ENCODE measurements at regions not wholly inside any gene's neighbourhood (a gene's known extent, or its start where the extent isn't known, plus 50 kb on each side); places are given as distances from the start of the nearest gene placed in this dataset.

- TF ChIP-seq, protein P1, sequence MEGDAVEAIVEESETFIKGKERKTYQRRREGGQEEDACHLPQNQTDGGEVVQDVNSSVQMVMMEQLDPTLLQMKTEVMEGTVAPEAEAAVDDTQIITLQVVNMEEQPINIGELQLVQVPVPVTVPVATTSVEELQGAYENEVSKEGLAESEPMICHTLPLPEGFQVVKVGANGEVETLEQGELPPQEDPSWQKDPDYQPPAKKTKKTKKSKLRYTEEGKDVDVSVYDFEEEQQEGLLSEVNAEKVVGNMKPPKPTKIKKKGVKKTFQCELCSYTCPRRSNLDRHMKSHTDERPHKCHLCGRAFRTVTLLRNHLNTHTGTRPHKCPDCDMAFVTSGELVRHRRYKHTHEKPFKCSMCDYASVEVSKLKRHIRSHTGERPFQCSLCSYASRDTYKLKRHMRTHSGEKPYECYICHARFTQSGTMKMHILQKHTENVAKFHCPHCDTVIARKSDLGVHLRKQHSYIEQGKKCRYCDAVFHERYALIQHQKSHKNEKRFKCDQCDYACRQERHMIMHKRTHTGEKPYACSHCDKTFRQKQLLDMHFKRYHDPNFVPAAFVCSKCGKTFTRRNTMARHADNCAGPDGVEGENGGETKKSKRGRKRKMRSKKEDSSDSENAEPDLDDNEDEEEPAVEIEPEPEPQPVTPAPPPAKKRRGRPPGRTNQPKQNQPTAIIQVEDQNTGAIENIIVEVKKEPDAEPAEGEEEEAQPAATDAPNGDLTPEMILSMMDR (IDR thresholded peaks at IDR 0.05; ENCODE audit: control extremely low read depth in 1 of 3, insufficient read depth in 1 of 3, low read depth in 1 of 3, low read length in 3 of 3), result no peak
- TF ChIP-seq JUN (IDR thresholded peaks at IDR 0.05; ENCODE audit: low read depth, low read length) (no peak), SP2 (IDR thresholded peaks at IDR 0.05; ENCODE audit: low read length) (no peak), NRF1 (IDR thresholded peaks at IDR 0.05; ENCODE audit: low read depth, low read length) (no peak), POLR2A (IDR thresholded peaks at IDR 0.05; ENCODE audit: control extremely low read depth in 1 of 2, low read depth in 2 of 2, low read length in 2 of 2) (no peak), TCF12 (IDR thresholded peaks at IDR 0.05; ENCODE audit: low read depth, low read length) (no peak), RNF2 (IDR thresholded peaks at IDR 0.05; ENCODE audit: borderline replicate concordance, low read depth, low read length, missing control alignments, poor library complexity, severe bottlenecking) (no peak), MAFK (IDR thresholded peaks at IDR 0.05; ENCODE audit: low read depth, low read length) (no peak), MAX (IDR thresholded peaks at IDR 0.05) (no peak), GTF2F1 (IDR thresholded peaks at IDR 0.05; ENCODE audit: borderline replicate concordance, low read depth, low read length) (no peak)
Observed at GRCh38 chr20:11145616-11146015, 471.8 kb upstream of the JAG1 start.

Measured in H1 (cell line).